ENCODE measurements at regions not wholly inside any gene's neighbourhood (a gene's known extent, or its start where the extent isn't known, plus 50 kb on each side); places are given as distances from the start of the nearest gene placed in this dataset.
A peak's percentile ranks its signal among the peaks of the same experiment; 100 is the strongest.

DNA sequence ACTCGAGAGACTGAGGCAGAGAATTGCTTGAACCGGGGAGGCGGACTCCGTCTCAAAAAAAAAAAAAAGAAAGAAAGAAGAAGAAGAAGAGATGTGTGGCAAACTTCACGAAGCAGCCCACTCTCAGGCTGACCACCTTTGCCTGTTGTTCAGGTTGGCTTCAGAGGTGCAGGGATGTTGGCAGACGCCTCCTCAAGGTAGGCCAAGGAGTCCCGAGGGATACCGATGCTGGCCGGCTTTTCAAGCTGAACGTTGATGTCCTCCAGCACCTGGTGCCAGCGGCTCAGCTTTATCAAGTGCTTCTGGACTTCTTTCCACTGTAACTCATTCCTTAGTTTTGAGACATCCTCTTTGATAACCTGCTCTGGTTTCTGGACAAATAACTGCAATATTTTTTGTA, 243.8 kb upstream of the ADGRL2 start:
- in situ Hi-C loops (cut with MboI; ENCODE audit: low pct_unique_long_range_greater_than_20kb, low sequenced_read_pairs, unreplicated experiment) = no loop called here
- TF ChIP-seq, protein P1, sequence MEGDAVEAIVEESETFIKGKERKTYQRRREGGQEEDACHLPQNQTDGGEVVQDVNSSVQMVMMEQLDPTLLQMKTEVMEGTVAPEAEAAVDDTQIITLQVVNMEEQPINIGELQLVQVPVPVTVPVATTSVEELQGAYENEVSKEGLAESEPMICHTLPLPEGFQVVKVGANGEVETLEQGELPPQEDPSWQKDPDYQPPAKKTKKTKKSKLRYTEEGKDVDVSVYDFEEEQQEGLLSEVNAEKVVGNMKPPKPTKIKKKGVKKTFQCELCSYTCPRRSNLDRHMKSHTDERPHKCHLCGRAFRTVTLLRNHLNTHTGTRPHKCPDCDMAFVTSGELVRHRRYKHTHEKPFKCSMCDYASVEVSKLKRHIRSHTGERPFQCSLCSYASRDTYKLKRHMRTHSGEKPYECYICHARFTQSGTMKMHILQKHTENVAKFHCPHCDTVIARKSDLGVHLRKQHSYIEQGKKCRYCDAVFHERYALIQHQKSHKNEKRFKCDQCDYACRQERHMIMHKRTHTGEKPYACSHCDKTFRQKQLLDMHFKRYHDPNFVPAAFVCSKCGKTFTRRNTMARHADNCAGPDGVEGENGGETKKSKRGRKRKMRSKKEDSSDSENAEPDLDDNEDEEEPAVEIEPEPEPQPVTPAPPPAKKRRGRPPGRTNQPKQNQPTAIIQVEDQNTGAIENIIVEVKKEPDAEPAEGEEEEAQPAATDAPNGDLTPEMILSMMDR (IDR thresholded peaks at IDR 0.05; ENCODE audit: extremely low read depth, insufficient read depth, missing control alignments) = no peak

DNA sequence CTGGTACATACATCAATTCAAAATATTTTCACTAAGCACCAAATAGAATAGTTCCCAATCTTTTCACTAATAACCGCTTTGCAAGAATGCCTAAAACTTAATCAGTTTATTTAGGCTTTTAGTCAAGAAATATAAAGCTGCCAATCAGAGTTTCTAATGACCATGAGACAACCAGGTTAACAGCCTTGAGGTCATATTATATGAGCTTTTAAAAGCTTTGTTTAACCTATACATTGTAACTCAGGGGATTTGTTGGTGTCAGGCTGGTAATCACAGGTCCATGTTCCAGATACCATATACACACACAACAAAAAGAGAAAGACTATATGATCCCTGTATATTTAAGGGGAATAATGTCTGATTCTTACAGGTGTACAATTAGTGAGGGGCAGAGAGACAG, 246.2 kb upstream of the ADGRL2 start:
- in situ Hi-C loops (cut with MboI; ENCODE audit: low pct_unique_long_range_greater_than_20kb, low sequenced_read_pairs, unreplicated experiment) = no loop called here
- TF ChIP-seq, protein P1 (IDR thresholded peaks at IDR 0.05; ENCODE audit: extremely low read depth, insufficient read depth, missing control alignments) = no peak
- DNase-seq (ENCODE audit: low spot score) = no peak

More for the DNA sequence above, 243.8 kb upstream of the ADGRL2 start:
- DNase-seq (ENCODE audit: low spot score) = no peak

DNA sequence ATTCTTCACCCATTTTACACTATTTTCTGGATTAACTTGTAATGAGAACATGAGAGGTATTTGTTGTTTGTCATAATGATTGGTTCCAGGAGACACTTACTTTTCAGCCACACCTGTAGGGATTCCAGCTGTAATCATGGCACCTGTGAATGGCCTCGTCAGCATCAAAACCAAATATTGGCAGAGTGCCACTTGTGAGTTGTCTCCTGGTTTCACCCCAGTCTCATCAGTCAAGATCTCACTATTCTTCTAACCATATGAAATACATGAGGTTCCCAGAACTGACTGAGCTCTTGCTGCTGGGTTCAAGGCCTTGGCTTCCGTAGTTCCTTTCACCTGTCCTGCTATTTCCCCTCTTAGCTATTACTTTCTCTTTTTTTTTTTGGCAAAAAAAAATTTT, 246.6 kb upstream of the ADGRL2 start:
- TF ChIP-seq, protein P1 (IDR thresholded peaks at IDR 0.05; ENCODE audit: extremely low read depth, insufficient read depth, missing control alignments) = no peak
- no peak for DNase-seq (ENCODE audit: low spot score)
- in situ Hi-C loops (cut with MboI; ENCODE audit: low pct_unique_long_range_greater_than_20kb, low sequenced_read_pairs, unreplicated experiment) = no loop called here

DNA sequence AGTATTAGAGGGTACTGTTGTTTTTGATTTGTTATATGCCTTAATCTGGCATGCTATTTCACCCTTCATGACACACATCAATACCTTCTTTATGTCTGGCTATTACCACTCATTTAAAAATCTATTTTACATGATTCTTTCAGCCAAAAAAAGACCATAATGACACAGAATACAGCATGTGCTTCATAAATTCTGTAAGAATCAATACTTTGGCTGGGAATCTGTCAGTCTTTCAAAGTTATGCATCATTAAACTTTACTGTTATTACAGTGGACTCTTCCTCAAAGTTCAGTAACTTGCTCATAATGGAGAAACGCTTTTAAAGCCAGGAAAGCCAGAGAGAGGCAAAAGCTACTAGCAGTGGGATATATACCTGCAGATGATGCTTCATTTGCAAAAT, 247.2 kb upstream of the ADGRL2 start:
- TF ChIP-seq, protein P1 (IDR thresholded peaks at IDR 0.05; ENCODE audit: extremely low read depth, insufficient read depth, missing control alignments) = no peak
- in situ Hi-C loops (cut with MboI; ENCODE audit: low pct_unique_long_range_greater_than_20kb, low sequenced_read_pairs, unreplicated experiment) = no loop called here
- no peak for DNase-seq (ENCODE audit: low spot score)

DNA sequence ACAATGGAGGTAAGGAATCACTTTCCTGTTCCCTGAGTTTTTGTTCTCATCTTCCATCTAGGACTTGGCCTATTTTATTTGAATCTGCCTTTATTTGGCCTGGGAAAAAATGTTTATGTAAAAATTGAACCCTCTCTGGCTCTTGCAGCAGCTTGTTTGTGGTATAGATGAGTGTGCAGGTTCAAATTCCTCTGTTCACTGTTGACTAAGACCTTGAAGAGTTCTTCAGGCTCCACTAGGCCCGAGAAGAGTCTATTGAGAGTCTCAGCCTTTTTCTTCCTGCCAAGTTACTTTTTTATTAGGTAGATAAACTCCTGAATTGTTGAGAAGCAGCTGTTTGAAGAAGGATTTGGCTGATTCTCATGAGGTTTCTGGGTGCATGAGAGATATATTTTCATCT, 248.8 kb upstream of the ADGRL2 start:
- TF ChIP-seq, protein P1 (IDR thresholded peaks at IDR 0.05; ENCODE audit: extremely low read depth, insufficient read depth, missing control alignments) = no peak
- in situ Hi-C loops (cut with MboI; ENCODE audit: low pct_unique_long_range_greater_than_20kb, low sequenced_read_pairs, unreplicated experiment) = no loop called here
- no peak for DNase-seq (ENCODE audit: low spot score)

DNA sequence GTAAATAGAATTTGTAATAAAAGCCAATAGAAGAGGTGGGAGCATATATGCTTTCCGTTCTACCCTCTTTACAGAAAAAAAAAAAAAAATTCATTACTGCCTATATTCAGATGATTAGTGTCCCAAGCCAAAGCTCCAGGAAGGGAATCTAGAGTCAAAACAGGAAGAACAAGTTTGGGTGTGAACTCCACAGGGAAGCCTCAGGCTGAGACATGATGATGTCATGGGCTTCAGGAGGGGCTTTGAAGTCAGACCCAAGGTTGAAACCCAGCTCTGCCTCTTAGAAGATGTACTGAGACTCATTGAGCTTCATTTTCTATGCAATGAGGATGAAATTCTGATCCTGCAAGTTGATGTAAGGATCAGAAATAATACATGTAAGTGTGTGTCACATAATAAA, 250.0 kb upstream of the ADGRL2 start:
- no peak for DNase-seq (ENCODE audit: low spot score)
- TF ChIP-seq, protein P1 (IDR thresholded peaks at IDR 0.05; ENCODE audit: extremely low read depth, insufficient read depth, missing control alignments) = no peak
- in situ Hi-C loops (cut with MboI; ENCODE audit: low pct_unique_long_range_greater_than_20kb, low sequenced_read_pairs, unreplicated experiment) = no loop called here

DNA sequence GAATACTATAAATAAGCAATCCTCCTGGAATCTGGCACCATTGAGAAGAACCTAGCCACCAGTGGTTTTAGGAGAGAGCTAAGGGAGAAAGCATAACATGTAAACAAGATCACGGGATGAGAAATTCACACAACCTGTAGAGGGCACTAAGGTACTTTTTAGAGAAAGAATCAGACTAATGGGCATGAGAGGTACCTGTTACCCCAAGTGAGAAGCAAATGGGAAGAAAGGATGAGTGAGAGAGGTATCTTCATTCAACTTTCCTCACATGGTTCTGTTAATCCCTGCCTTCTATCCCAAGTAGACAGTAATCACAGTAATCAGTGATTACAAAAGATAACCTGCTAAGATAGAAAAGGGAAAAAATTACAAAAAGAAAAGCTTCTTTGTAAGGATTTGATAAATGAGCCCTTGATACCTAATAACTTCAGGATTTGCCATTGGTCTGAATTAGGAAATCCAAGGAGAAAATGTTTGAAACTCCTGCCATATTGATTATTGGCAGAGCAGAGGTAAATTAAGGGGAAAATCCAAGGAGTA, 251.1 kb upstream of the ADGRL2 start:
- peak; percentile 20 for DNase-seq (ENCODE audit: low spot score)
- TF ChIP-seq, protein P1 (IDR thresholded peaks at IDR 0.05; ENCODE audit: extremely low read depth, insufficient read depth, missing control alignments) = peak; percentile 68
- in situ Hi-C loops (cut with MboI; ENCODE audit: low pct_unique_long_range_greater_than_20kb, low sequenced_read_pairs, unreplicated experiment) = no loop called here

Data from GM13977 (cell line).